HEK293 (cell line): ENCODE measurements at regions not wholly inside any gene's neighbourhood (a gene's known extent, or its start where the extent isn't known, plus 50 kb on each side); places are given as distances from the start of the nearest gene placed in this dataset.

Experiments
- CTCF ChIA-PET: fragments of 350-600 bp; formaldehyde crosslinking; extraction: SDS; loops from one replicate; lab custom pipeline; 2021; ENCODE audit warnings: antibody characterized with exemption; lab: Yijun Ruan, JAX
- POLR2A ChIA-PET: fragments of 300-600 bp; formaldehyde crosslinking; extraction: SDS; loops from one replicate; lab custom pipeline; 2020; ENCODE audit warnings: antibody characterized with exemption, inconsistent platforms; lab: Yijun Ruan, JAX
- H3K27ac ChIP-seq: fragments of 200-500 bp; sonication (Bioruptor generic); 2 replicates; pipeline ENCODE4 v1.5.1; 2014; ENCODE audit warnings: low read depth, low read length, control low read depth, inconsistent platforms; ENCODE audit errors: extremely low read depth
- H3K36me3 ChIP-seq, 2 experiments: fragments of 200-500 bp in 1 of 2; sonication (Bioruptor generic) in 1 of 2; 1 replicate in 1 of 2; 2 replicates in 1 of 2; pipeline ENCODE4 v1.5.1; 2014 to 2017; ENCODE audit warnings: inconsistent platforms in 2 of 2, low read length in 2 of 2; ENCODE audit not compliant: control insufficient read depth in 2 of 2, insufficient read depth in 1 of 2
- H3K4me1 ChIP-seq: fragments of 200-500 bp; sonication (Bioruptor generic); 2 replicates; pipeline ENCODE4 v1.5.1; 2014; ENCODE audit warnings: mild to moderate bottlenecking, low read length, inconsistent platforms; ENCODE audit not compliant: control insufficient read depth, insufficient read depth
- H3K4me3 ChIP-seq: 2 replicates; pipeline ENCODE4 v1.5.1; 2011; ENCODE audit warnings: low read depth, mild to moderate bottlenecking, control low read depth, low read length, moderate library complexity
- H3K9me3 ChIP-seq: fragments of 200-500 bp; sonication (Bioruptor generic); 2 replicates; pipeline ENCODE4 v1.5.1; 2014; ENCODE audit warnings: low read depth, low read length, inconsistent platforms; ENCODE audit not compliant: control insufficient read depth, insufficient read depth
- AEBP2 ChIP-seq: fragments of 450-650 bp; formaldehyde crosslinking; IDR thresholded peaks from 2 replicates; pipeline ENCODE4 v1.5.1; 2016; ENCODE audit warnings: missing biosample characterization, missing genetic modification characterization, borderline replicate concordance
- BCL11B ChIP-seq: fragments of 450-650 bp; formaldehyde crosslinking; IDR thresholded peaks from 2 replicates; pipeline ENCODE4 v1.5.1; 2016; ENCODE audit warnings: low read depth, missing biosample characterization, missing genetic modification characterization
- IKZF3 ChIP-seq: fragments of 450-650 bp; IDR thresholded peaks from 2 replicates; pipeline ENCODE4 v1.5.0; 2018; ENCODE audit warnings: missing biosample characterization, mild to moderate bottlenecking, missing genetic modification characterization, moderate library complexity
- OVOL3 ChIP-seq: fragments of 450-650 bp; formaldehyde crosslinking; IDR thresholded peaks from 2 replicates; pipeline ENCODE4 v1.5.1; 2016; ENCODE audit warnings: missing biosample characterization, missing genetic modification characterization
- PBX3 ChIP-seq: sonication (generic); formaldehyde crosslinking; IDR thresholded peaks from 2 replicates; pipeline ENCODE4 v1.8.1; 2022; ENCODE audit warnings: mild to moderate bottlenecking, moderate library complexity, missing genetic modification reagents
- PRDM4 ChIP-seq: fragments of 450-650 bp; formaldehyde crosslinking; IDR thresholded peaks from 2 replicates; pipeline ENCODE4 v1.5.1; 2017; ENCODE audit warnings: missing biosample characterization, missing genetic modification characterization
- SALL2 ChIP-seq: fragments of 450-650 bp; formaldehyde crosslinking; IDR thresholded peaks from 2 replicates; pipeline ENCODE4 v1.5.0; 2017; ENCODE audit warnings: missing biosample characterization, mild to moderate bottlenecking, missing genetic modification characterization, borderline replicate concordance
- TCF7L2 ChIP-seq: IDR thresholded peaks from 2 replicates; pipeline ENCODE4 v1.6.1; 2011; ENCODE audit warnings: low read depth, mild to moderate bottlenecking, inconsistent platforms, low read length, moderate library complexity, borderline replicate concordance
- YY1 ChIP-seq: fragments of 450-650 bp; formaldehyde crosslinking; IDR thresholded peaks from 2 replicates; pipeline ENCODE4 v1.5.1; 2018; ENCODE audit warnings: missing biosample characterization, missing genetic modification characterization
- ZBTB44 ChIP-seq: fragments of 450-650 bp; IDR thresholded peaks from 2 replicates; pipeline ENCODE4 v1.5.1; 2018; ENCODE audit warnings: missing biosample characterization, mild to moderate bottlenecking, missing genetic modification characterization
- ZFP37 ChIP-seq: fragments of 450-650 bp; formaldehyde crosslinking; IDR thresholded peaks from 2 replicates; pipeline ENCODE4 v1.5.1; 2016; ENCODE audit warnings: missing biosample characterization, missing genetic modification characterization
- ZNF175 ChIP-seq: fragments of 450-650 bp; formaldehyde crosslinking; IDR thresholded peaks from 2 replicates; pipeline ENCODE4 v1.5.1; 2016; ENCODE audit warnings: missing biosample characterization, missing genetic modification characterization
- ZNF2 ChIP-seq: fragments of 450-650 bp; formaldehyde crosslinking; IDR thresholded peaks from 2 replicates; pipeline ENCODE4 v1.5.1; 2016; ENCODE audit warnings: missing biosample characterization, missing genetic modification characterization
- ZNF23 ChIP-seq: fragments of 450-650 bp; formaldehyde crosslinking; IDR thresholded peaks from 2 replicates; pipeline ENCODE4 v1.5.1; 2016; ENCODE audit warnings: missing biosample characterization, missing genetic modification characterization, borderline replicate concordance
- ZNF292 ChIP-seq: fragments of 450-650 bp; formaldehyde crosslinking; IDR thresholded peaks from 2 replicates; pipeline ENCODE4 v1.5.1; 2016; ENCODE audit warnings: low read depth, missing biosample characterization, missing genetic modification characterization, borderline replicate concordance
- ZNF423 ChIP-seq: fragments of 450-650 bp; formaldehyde crosslinking; IDR thresholded peaks from 2 replicates; pipeline ENCODE4 v1.5.1; 2016; ENCODE audit warnings: missing biosample characterization, missing genetic modification characterization
- ZNF449 ChIP-seq: fragments of 450-650 bp; formaldehyde crosslinking; IDR thresholded peaks from 2 replicates; pipeline ENCODE4 v1.5.1; 2017; ENCODE audit warnings: missing biosample characterization, mild to moderate bottlenecking, missing genetic modification characterization, moderate library complexity
- ZNF544 ChIP-seq: fragments of 450-650 bp; formaldehyde crosslinking; IDR thresholded peaks from 2 replicates; pipeline ENCODE4 v1.5.0; 2017; ENCODE audit warnings: missing biosample characterization, missing genetic modification characterization
- ZNF548 ChIP-seq: fragments of 450-650 bp; formaldehyde crosslinking; IDR thresholded peaks from 2 replicates; pipeline ENCODE4 v1.5.1; 2016; ENCODE audit warnings: missing biosample characterization, missing genetic modification characterization
- ZNF777 ChIP-seq: fragments of 450-650 bp; formaldehyde crosslinking; IDR thresholded peaks from 2 replicates; pipeline ENCODE4 v1.5.1; 2017; ENCODE audit warnings: missing biosample characterization, missing genetic modification characterization, borderline replicate concordance
- ZNF830 ChIP-seq: fragments of 450-650 bp; IDR thresholded peaks from 2 replicates; pipeline ENCODE4 v1.5.0; 2018; ENCODE audit warnings: missing biosample characterization, missing genetic modification characterization, low read depth, mild to moderate bottlenecking, moderate library complexity

- TF ChIP-seq PRDM4 (tag by site-specific recombination): no peak
- no peak for TF ChIP-seq BCL11B (tag by site-specific recombination)
- no peak for TF ChIP-seq SALL2 (tag by site-specific recombination)
- TF ChIP-seq ZNF830 (tag by site-specific recombination): no peak
- TF ChIP-seq ZNF292 (tag by site-specific recombination): no peak
- TF ChIP-seq ZNF449: no peak
- no peak for TF ChIP-seq PBX3
- TF ChIP-seq ZFP37: no peak
- no peak for TF ChIP-seq IKZF3 (tag by site-specific recombination)
- TF ChIP-seq ZNF548: no peak
- no peak for TF ChIP-seq ZNF175 (tag by site-specific recombination)
- H3K27ac ChIP-seq: no peak overlapping the region
- no peaks in the 10 kb centered on the region for H3K36me3 ChIP-seq
- no peaks in the 10 kb centered on the region for H3K4me1 ChIP-seq
- H3K9me3 ChIP-seq: no peaks in the 10 kb centered on the region
- no peak overlapping the region for H3K4me3 ChIP-seq
- ChIA-PET CTCF (no interaction called here), POLR2A (no interaction called here)
Measured at GRCh38 chr16:51416926-51417325, 265.9 kb upstream of the SALL1 start.

DNA sequence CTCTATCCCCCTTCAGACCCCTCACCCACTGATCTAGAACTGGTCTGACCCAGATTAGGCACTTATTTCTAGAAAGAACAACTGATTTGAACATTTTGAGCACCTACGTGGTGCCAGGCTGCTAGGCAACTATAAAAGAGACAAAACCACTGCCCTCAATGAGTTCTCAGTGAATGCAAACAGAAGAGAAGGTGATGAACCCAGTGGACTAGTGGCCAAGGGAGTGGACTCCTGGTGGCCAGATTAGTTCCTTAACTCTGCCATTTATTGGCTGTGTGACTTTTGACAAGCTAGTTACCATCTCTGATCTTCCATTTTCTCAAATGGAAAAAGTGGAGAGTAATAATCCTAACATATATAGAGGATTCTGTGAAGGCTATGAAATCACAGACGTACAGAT, 259.1 kb upstream of the SALL1 start:
- H3K4me3 ChIP-seq: no peak overlapping the region
- TF ChIP-seq OVOL3 (tag by site-specific recombination) (no peak), ZNF544 (tag by site-specific recombination) (no peak), ZNF777 (no peak), TCF7L2 (no peak), ZNF23 (no peak)
- POLR2A ChIA-PET: no interaction called here
- H3K9me3 ChIP-seq: no peaks in the 10 kb centered on the region
- peaks cover 3% of the 10 kb centered on the region for H3K4me1 ChIP-seq
- H3K36me3 ChIP-seq: no peaks in the 10 kb centered on the region
- CTCF ChIA-PET: no interaction called here
- H3K27ac ChIP-seq: no peak overlapping the region

DNA sequence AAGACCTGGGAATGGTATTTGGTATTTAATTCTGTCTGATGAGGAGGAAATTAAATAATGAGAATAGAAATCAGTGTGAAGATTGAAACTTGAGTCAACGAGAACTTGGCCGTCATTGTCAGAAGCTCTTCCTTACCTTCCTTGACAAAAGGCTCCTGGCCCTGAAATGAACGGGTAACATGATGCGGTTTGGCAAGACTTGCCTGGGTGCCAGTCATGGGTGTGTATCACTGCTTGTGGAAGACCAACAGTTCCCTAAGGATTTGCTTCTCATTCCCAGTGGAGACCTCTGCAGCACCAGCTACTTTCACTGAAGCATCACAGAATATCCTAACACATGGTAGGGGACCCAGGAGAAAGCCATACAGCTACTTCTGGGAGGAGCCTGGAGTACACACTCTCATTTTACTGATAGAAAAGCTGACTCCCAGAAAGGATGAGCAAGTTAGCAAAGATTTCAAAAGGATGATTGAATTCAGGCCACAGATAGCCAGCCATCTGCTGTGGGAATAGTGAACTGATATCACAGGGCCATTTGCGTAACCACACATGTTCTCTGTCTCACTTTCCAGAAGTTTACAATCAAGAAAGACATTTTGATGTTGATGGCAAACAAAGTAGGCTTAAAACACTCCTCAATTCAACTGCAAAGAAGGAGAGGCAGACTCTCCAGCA, 258.1 kb upstream of the SALL1 start:
- Histone ChIP-seq H3K27ac (no peak overlapping the region), H3K4me1 (peaks cover 3% of the 10 kb centered on the region), H3K9me3 (no peaks in the 10 kb centered on the region), H3K36me3 (no peaks in the 10 kb centered on the region), H3K4me3 (no peak overlapping the region)
- TF ChIP-seq ZBTB44 (tag by site-specific recombination) (no peak), AEBP2 (no peak), YY1 (tag by site-specific recombination) (no peak), ZNF423 (tag by site-specific recombination) (no peak), ZNF23 (no peak), ZNF2 (no peak), IKZF3 (tag by site-specific recombination) (no peak)
- CTCF ChIA-PET: no interaction called here
- POLR2A ChIA-PET: no interaction called here
